GM12878 (cell line): ENCODE measurements at regions not wholly inside any gene's neighbourhood (a gene's known extent, or its start where the extent isn't known, plus 50 kb on each side); places are given as distances from the start of the nearest gene placed in this dataset.

ENCODE experiments used
- ATAC-seq: fragments of 200-7000 bp; cut with Tn5 transposase; 3 replicates; pipeline ENCODE4 v1.9.1; 2020; ENCODE audit warnings: mild to moderate bottlenecking, moderate library complexity
- BruUV-seq: library from RNA; stranded (reverse); fragments of 400-500 nt; replicated peaks from 2 replicates; lab custom pipeline; 2021; lab: Mats Ljungman, UMichigan
- CTCF ChIA-PET: fragments of 300-600 bp; sonication (Branson Sonifier 250); formaldehyde crosslinking; extraction: SDS; loops from one replicate; lab custom pipeline; 2021; ENCODE audit warnings: inconsistent platforms; lab: Yijun Ruan, JAX
- POLR2A ChIA-PET: fragments of 350-600 bp; formaldehyde crosslinking; extraction: SDS; loops from one replicate; lab custom pipeline; 2021; ENCODE audit warnings: inconsistent platforms; lab: Charles Lee
- RAD21 ChIA-PET: fragments of 300-600 bp; sonication (Branson Sonifier 250); formaldehyde crosslinking; loops from one replicate; lab custom pipeline; 2023; ENCODE audit warnings: antibody characterized with exemption; ENCODE audit not compliant: unreplicated experiment; lab: Charles Lee
- SMC1A ChIA-PET: fragments of 300-600 bp; sonication (Branson Sonifier 250); formaldehyde crosslinking; loops from one replicate; lab custom pipeline; 2023; ENCODE audit not compliant: unreplicated experiment, uncharacterized antibody; lab: Charles Lee
- DNase-seq: peaks from one replicate; pipeline ENCODE4 v3.0.0-alpha.2; 2011; ENCODE audit warnings: low read depth, low spot score
- FAIRE-seq: peaks from 3 replicates; lab custom pipeline; 2011; peaks lifted over from hg19 to GRCh38; lab: Jason Lieb, UNC
- H2AFZ ChIP-seq: 2 replicates; pipeline ENCODE4 v1.6.0; 2011; ENCODE audit warnings: low read depth, low read length, control low read depth; ENCODE audit not compliant: control insufficient read depth
- H3K27ac ChIP-seq: 2 replicates; pipeline ENCODE4 v1.5.1; 2011; ENCODE audit warnings: control low read depth; ENCODE audit not compliant: control insufficient read depth, insufficient read depth
- H3K27me3 ChIP-seq, 2 experiments: replicated peaks in 1 of 2; 2 replicates each; pipeline versions ENCODE4 v1.6.0 to v1.6.1; 2011; ENCODE audit warnings: low read length in 1 of 2; ENCODE audit not compliant: control insufficient read depth in 2 of 2, insufficient read depth in 2 of 2
- H3K36me3 ChIP-seq, 2 experiments: 2 replicates each; pipeline ENCODE4 v1.5.1; 2011; ENCODE audit warnings: low read length in 1 of 2; ENCODE audit not compliant: control insufficient read depth in 2 of 2, insufficient read depth in 2 of 2
- H3K4me1 ChIP-seq: 2 replicates; pipeline ENCODE4 v1.6.1; 2011; ENCODE audit warnings: mild to moderate bottlenecking, low read length, moderate library complexity, mixed read lengths; ENCODE audit not compliant: control insufficient read depth, insufficient read depth
- H3K4me2 ChIP-seq: 2 replicates; pipeline ENCODE4 v1.6.0; 2011; ENCODE audit warnings: control low read depth; ENCODE audit not compliant: control insufficient read depth, insufficient read depth
- H3K4me3 ChIP-seq: fragments of 200-600 bp; sonication (generic); 2 replicates; pipeline ENCODE4 v1.5.1; 2016
- H3K79me2 ChIP-seq: 2 replicates; pipeline ENCODE4 v1.6.0; 2011; ENCODE audit warnings: low read length; ENCODE audit not compliant: control insufficient read depth, insufficient read depth
- H3K9ac ChIP-seq: 2 replicates; pipeline ENCODE4 v1.8.0; 2011; ENCODE audit warnings: low read length, control low read depth, mixed read lengths; ENCODE audit not compliant: control insufficient read depth, insufficient read depth
- H3K9me3 ChIP-seq: replicated peaks from 3 replicates; pipeline ENCODE4 v1.5.1; 2011; ENCODE audit warnings: mild to moderate bottlenecking, low read length; ENCODE audit not compliant: control insufficient read depth, insufficient read depth
- H4K20me1 ChIP-seq: 2 replicates; pipeline ENCODE4 v1.6.0; 2011; ENCODE audit not compliant: control insufficient read depth, insufficient read depth
- BCLAF1 ChIP-seq: fragments of 450-650 bp; IDR thresholded peaks from 2 replicates; pipeline ENCODE4 v1.6.1; 2017; ENCODE audit warnings: antibody characterized with exemption, mild to moderate bottlenecking, moderate library complexity
- BRCA1 ChIP-seq: IDR thresholded peaks from 2 replicates; pipeline ENCODE4 v1.6.1; 2011; ENCODE audit warnings: low read depth, low read length, improper control_type of control experiment
- CREB1 ChIP-seq: IDR thresholded peaks from 2 replicates; pipeline ENCODE4 v1.6.1; 2012; ENCODE audit warnings: low read depth, mild to moderate bottlenecking, inconsistent platforms
- E4F1 ChIP-seq: fragments of 450-650 bp; IDR thresholded peaks from 2 replicates; pipeline ENCODE4 v1.6.1; 2018; ENCODE audit warnings: borderline replicate concordance, mild to moderate bottlenecking; ENCODE audit not compliant: partially characterized antibody
- ELK1 ChIP-seq: IDR thresholded peaks from 2 replicates; pipeline ENCODE4 v1.6.1; 2012; ENCODE audit warnings: low read depth, low read length, improper control_type of control experiment
- FOS ChIP-seq: IDR thresholded peaks from 3 replicates; pipeline ENCODE4 v1.6.1; 2011; ENCODE audit warnings: borderline replicate concordance; ENCODE audit not compliant: insufficient read length; ENCODE audit errors: extremely low read depth
- HCFC1 ChIP-seq: fragments of 150-350 bp; IDR thresholded peaks from 2 replicates; pipeline ENCODE4 v1.6.1; 2014; ENCODE audit warnings: low read length
- IKZF1 ChIP-seq: fragments of 450-650 bp; conservative IDR thresholded peaks from 2 replicates; pipeline ENCODE4 v1.6.1; 2017; ENCODE audit warnings: antibody characterized with exemption, mild to moderate bottlenecking
- NFYA ChIP-seq: IDR thresholded peaks from 2 replicates; pipeline ENCODE4 v1.6.1; 2011; ENCODE audit warnings: low read depth, mild to moderate bottlenecking, low read length, improper control_type of control experiment, borderline replicate concordance
- PAX5 ChIP-seq: IDR thresholded peaks from 2 replicates; pipeline ENCODE4 v1.6.1; 2011; ENCODE audit warnings: low read depth, low read length, borderline replicate concordance
- PML ChIP-seq: IDR thresholded peaks from 2 replicates; pipeline ENCODE4 v1.6.1; 2012; ENCODE audit warnings: low read length, inconsistent platforms
- POLR2A ChIP-seq: IDR thresholded peaks from 2 replicates; pipeline ENCODE4 v1.6.1; 2011; ENCODE audit warnings: low read depth, mild to moderate bottlenecking, low read length
- SMAD5 ChIP-seq: IDR thresholded peaks from 2 replicates; pipeline ENCODE4 v1.6.1; 2016; ENCODE audit warnings: antibody characterized with exemption, low read depth
- SRF ChIP-seq, 2 experiments: IDR thresholded peaks; 2 replicates each; pipeline ENCODE4 v1.6.1; 2011; ENCODE audit warnings: low read depth in 2 of 2, low read length in 2 of 2, mild to moderate bottlenecking in 1 of 2, moderate library complexity in 1 of 2
- SUPT20H ChIP-seq: IDR thresholded peaks from 2 replicates; pipeline ENCODE4 v1.6.1; 2011; ENCODE audit warnings: low read depth, mild to moderate bottlenecking, low read length, moderate library complexity, borderline replicate concordance; ENCODE audit not compliant: control insufficient read depth
- TARDBP ChIP-seq: IDR thresholded peaks from 2 replicates; pipeline ENCODE4 v1.6.1; 2016; ENCODE audit warnings: borderline replicate concordance
- TCF3 ChIP-seq: IDR thresholded peaks from 2 replicates; pipeline ENCODE4 v1.6.1; 2012; ENCODE audit warnings: low read depth, mild to moderate bottlenecking, low read length, borderline replicate concordance; ENCODE audit not compliant: insufficient read depth
- ZBTB33 ChIP-seq: fragments of 450-650 bp; IDR thresholded peaks from 2 replicates; pipeline ENCODE4 v1.6.1; 2017; ENCODE audit warnings: mild to moderate bottlenecking
- ZNF274 ChIP-seq: IDR thresholded peaks from one replicate; pipeline ENCODE4 v1.8.0; 2011; ENCODE audit not compliant: insufficient read length, insufficient read depth
- WGBS: methylation state at CpG from one replicate; pipeline ENCODE4 v1.1.6; 2016; ENCODE audit warnings: low lambda C conversion rate; ENCODE audit not compliant: insufficient replicate concordance, insufficient coverage; ENCODE audit errors: missing lambda C conversion rate; 5-methylcytosine and 5-hydroxymethylcytosine counted together
- in situ Hi-C: fragments of 300-500 bp; cut with MboI; formaldehyde crosslinking; loops from 9 replicates; pipeline ENCODE4 v1.14.3; 2018; ENCODE audit warnings: mixed read lengths
- intact Hi-C: fragments of 100-400 bp; cut with micrococcal nuclease; formaldehyde crosslinking; loops from one replicate; pipeline ENCODE4 v1.14.2; 2022; ENCODE audit not compliant: unreplicated experiment

GRCh38 chrX:139297638-139298037 is 232.9 kb upstream of the F9 start:
- BruUV-seq = no TSS peak
- no peak for TF ChIP-seq TARDBP
- TF ChIP-seq POLR2A = no peak
- TF ChIP-seq ELK1 = no peak
- no peak for TF ChIP-seq PAX5
- TF ChIP-seq NFYA = no peak
- no peak for TF ChIP-seq SUPT20H
- TF ChIP-seq E4F1 = no peak
- TF ChIP-seq HCFC1 = no peak
- no peak for TF ChIP-seq BRCA1
- no peak for TF ChIP-seq PML
- TF ChIP-seq SMAD5 = no peak
- no peak for TF ChIP-seq ZBTB33
- no peak for TF ChIP-seq BCLAF1
- no peak for TF ChIP-seq FOS
- no peak for TF ChIP-seq IKZF1
- TF ChIP-seq ZNF274 = no peak
- TF ChIP-seq SRF (IDR thresholded peaks at IDR 0.05; ENCODE audit: low read depth in 2 of 2, low read length in 2 of 2) = no peak
- no peak for TF ChIP-seq CREB1
- no peak for TF ChIP-seq TCF3

More at GRCh38 chrX:139297638-139298037, 232.9 kb upstream of the F9 start:
- no peak overlapping the region for H2AFZ ChIP-seq
- no peaks in the 10 kb centered on the region for H3K4me1 ChIP-seq
- intact Hi-C loops = no loop called here
- H3K9ac ChIP-seq = no peak overlapping the region
- ChIA-PET RAD21 (no interaction called here), SMC1A (interaction anchor here (1.0 kb wide), 1 partner anchor 9 kb away, joined by 3 read pairs; no protein-coding TSS in a partner anchor), POLR2A (no interaction called here), CTCF (no interaction called here)
- FAIRE-seq = no peak
- H3K36me3 ChIP-seq = no peaks in the 10 kb centered on the region
- no peaks in the 10 kb centered on the region for H3K27me3 ChIP-seq
- in situ Hi-C loops = no loop called here
- no peak overlapping the region for H3K4me2 ChIP-seq
- no peaks in the 10 kb centered on the region for H4K20me1 ChIP-seq
- H3K27ac ChIP-seq = no peak overlapping the region
- no peak for DNase-seq
- H3K4me3 ChIP-seq = no peak overlapping the region
- WGBS = 0% methylated on average over 1 of the region's 1 CpG
- no peak for ATAC-seq
- no peaks in the 10 kb centered on the region for H3K9me3 ChIP-seq
- no peaks in the 10 kb centered on the region for H3K79me2 ChIP-seq
